ENCODE measurements at regions not wholly inside any gene's neighbourhood (a gene's known extent, or its start where the extent isn't known, plus 50 kb on each side); places are given as distances from the start of the nearest gene placed in this dataset.

DNA sequence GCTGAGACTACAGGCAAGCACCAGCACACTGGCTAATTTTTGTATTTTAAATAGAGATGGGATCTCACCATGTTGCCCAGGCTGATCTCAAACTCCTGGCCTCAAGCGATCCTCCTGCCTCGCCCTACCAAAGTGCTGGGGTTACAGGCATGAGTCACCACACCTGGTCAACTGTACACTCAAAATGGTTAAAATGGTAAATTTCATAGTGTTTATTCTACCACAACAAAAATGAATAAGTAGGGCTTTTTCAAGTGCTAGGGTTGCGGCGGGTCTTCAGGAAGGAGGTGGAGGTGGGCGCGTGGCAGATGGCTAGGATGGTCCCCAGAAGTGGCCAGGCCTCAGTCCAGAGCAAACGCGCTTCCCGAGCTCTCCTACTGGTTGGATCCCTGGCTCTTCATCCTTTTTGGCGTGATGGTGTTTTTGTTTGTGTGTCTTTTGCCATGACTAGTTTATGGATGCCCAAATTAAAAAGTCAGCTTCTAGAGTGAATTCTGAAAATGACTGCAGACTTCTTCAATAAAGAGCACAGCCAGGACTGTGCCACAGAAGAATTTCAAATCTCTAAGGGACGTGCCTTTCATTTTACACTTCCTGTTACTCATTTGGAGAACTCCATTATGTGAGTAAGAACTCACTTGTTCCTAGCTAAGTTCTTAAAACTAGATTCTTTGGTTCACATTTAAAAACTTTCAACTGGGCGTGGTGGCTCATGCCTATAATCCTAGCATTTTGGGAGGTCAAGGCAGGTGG is 73.9 kb downstream of the TMEM130 start:
- Histone ChIP-seq H3K4me3 (ENCODE audit: low read length) (peak overlapping the region; percentile 49), H3K79me2 (ENCODE audit: low read length) (no peaks in the 10 kb centered on the region), H3K27me3 (ENCODE audit: low read depth, low read length) (peaks cover 54% of the 10 kb centered on the region), H3K4me2 (ENCODE audit: low read length) (peak overlapping the region; percentile 84), H3K27ac (ENCODE audit: low read length) (peak overlapping the region; percentile 74), H2AFZ (ENCODE audit: low read depth, low read length) (no peak overlapping the region), H3K36me3 (replicated peaks; ENCODE audit: low read depth, low read length) (peaks cover 4% of the 10 kb centered on the region), H3K9ac (ENCODE audit: low read length) (peak overlapping the region; percentile 33; the same call in 1 of the 2 replicates), H3K9me3 (ENCODE audit: insufficient read depth, low read length) (peaks cover 11% of the 10 kb centered on the region), H3K4me1 (ENCODE audit: low read length) (peaks cover 23% of the 10 kb centered on the region), H4K20me1 (ENCODE audit: insufficient read depth, low read length) (no peaks in the 10 kb centered on the region)
- no peak for TF ChIP-seq EZH2phosphoT487 (IDR thresholded peaks at IDR 0.05; ENCODE audit: low read depth)
